SH-SY5Y (cell line): ENCODE measurements at regions not wholly inside any gene's neighbourhood (a gene's known extent, or its start where the extent isn't known, plus 50 kb on each side); places are given as distances from the start of the nearest gene placed in this dataset.

Experiments used
- GATA2 ChIP-seq: IDR thresholded peaks from 2 replicates; pipeline ENCODE4 v1.6.1; 2011; ENCODE audit warnings: mild to moderate bottlenecking, low read depth, low read length
- GATA3 ChIP-seq: IDR thresholded peaks from 2 replicates; pipeline ENCODE4 v1.6.1; 2011; ENCODE audit warnings: low read depth, mild to moderate bottlenecking, low read length, moderate library complexity

DNA sequence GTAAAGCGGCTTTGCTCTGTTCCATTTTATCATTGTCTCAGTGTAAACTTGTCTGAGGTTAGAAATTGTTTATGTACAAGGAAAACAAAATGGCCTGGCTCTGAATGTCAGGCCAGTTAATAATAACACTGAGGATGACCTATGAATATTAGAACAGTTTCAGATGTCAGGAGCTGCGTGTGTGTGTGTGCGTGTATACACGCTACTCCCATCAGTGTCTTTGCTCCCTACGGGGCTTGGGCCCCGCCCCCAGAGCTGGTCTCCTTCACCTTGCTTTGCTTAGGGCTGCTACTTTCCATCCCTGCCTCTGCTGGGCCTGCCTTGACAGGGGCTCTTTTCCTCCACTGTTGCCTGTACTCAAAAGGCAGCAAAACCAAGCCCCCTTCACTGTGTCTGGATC, 142.3 kb upstream of the BET1 start:
- TF ChIP-seq GATA2: no peak
- no peak for TF ChIP-seq GATA3
